Stimulated activated naive CD8-positive, alpha-beta T cell treated with anti-CD3 and anti-CD28 coated beads, Interleukin-15, Interleukin-2, amounts not matched to agents 100 ng/mL and 50 ng/mL, for 24 hours (primary cell): ENCODE measurements at regions not wholly inside any gene's neighbourhood (a gene's known extent, or its start where the extent isn't known, plus 50 kb on each side); places are given as distances from the start of the nearest gene placed in this dataset.

Source experiments
- H3K27ac Mint-ChIP-seq: one replicate; pipeline ENCODE4 v1.8.0; 2021; ENCODE audit warnings: mild to moderate bottlenecking, mixed read lengths
- H3K27me3 Mint-ChIP-seq: one replicate; pipeline ENCODE4 v1.8.0; 2021; ENCODE audit warnings: mixed read lengths
- H3K36me3 Mint-ChIP-seq: one replicate; pipeline ENCODE4 v1.8.0; 2021; ENCODE audit warnings: low read depth, mixed read lengths
- H3K4me1 Mint-ChIP-seq: one replicate; pipeline ENCODE4 v1.8.0; 2021; ENCODE audit warnings: low read depth, mixed read lengths
- H3K4me3 Mint-ChIP-seq: one replicate; pipeline ENCODE4 v1.8.0; 2021; ENCODE audit warnings: mild to moderate bottlenecking, mixed read lengths
- H3K9me3 Mint-ChIP-seq: one replicate; pipeline ENCODE4 v1.8.0; 2021; ENCODE audit warnings: mixed read lengths

DNA sequence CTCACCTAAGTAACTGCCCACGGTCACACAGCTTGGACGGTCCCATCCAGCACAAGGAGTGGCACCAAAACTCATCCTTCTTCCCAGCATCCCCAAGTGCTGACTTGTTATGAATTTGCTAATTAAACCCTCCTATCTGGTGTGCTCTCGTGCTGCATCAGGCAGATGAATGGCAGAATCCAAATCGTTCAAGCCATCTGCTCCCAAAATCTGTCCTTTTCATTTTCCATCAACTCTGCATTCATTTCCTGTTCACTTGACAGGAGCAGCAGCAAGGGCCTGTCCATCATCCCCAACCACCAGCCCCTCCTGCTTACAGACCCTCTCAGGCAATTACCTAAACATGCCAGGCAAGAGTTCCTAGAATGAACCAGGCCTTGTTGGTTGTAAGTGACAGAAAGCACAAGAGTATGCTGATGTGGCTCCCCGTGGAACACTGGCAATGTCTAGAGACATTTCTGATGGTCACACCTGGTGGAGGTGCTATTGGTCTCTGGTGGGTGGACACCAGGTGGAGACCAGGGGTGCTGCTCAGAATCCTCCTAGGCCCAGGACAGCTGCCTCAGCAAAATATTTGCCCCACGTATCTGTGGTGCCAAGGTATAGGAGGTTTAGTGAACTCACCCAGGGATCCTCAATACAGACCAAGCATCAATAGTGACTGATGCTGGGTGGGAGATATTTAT lies 832.5 kb downstream of the TBC1D22A start:
- no peak overlapping the region for H3K27ac Mint-ChIP-seq
- no peak overlapping the region for H3K4me3 Mint-ChIP-seq
- H3K4me1 Mint-ChIP-seq = no peaks in the 10 kb centered on the region
- H3K9me3 Mint-ChIP-seq = no peaks in the 10 kb centered on the region
- H3K27me3 Mint-ChIP-seq = peaks cover 4% of the 10 kb centered on the region
- H3K36me3 Mint-ChIP-seq = no peaks in the 10 kb centered on the region

DNA sequence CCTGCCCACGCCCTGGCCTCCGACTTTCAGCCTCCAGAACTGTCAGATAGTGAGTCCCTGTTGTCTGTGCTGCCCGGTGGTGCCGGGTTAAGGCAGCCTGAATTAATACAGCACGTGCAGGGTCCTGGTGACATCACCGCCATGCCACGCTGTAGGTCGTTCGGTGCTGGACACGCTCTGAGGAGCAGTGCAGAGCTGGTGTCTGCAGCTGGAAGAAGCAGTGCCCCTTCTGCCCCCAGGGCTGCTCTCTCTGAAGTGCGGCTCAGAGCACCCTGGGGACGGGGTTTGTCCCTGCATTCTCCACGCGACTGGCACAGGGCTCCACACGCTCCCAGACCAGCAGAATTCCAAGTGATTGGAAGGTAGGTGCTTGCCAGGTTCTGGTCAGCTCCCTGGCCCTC lies 831.5 kb downstream of the TBC1D22A start:
- H3K27me3 Mint-ChIP-seq = no peaks in the 10 kb centered on the region
- no peaks in the 10 kb centered on the region for H3K9me3 Mint-ChIP-seq
- H3K27ac Mint-ChIP-seq = no peak overlapping the region
- no peaks in the 10 kb centered on the region for H3K4me1 Mint-ChIP-seq
- no peak overlapping the region for H3K4me3 Mint-ChIP-seq
- H3K36me3 Mint-ChIP-seq = no peaks in the 10 kb centered on the region

DNA sequence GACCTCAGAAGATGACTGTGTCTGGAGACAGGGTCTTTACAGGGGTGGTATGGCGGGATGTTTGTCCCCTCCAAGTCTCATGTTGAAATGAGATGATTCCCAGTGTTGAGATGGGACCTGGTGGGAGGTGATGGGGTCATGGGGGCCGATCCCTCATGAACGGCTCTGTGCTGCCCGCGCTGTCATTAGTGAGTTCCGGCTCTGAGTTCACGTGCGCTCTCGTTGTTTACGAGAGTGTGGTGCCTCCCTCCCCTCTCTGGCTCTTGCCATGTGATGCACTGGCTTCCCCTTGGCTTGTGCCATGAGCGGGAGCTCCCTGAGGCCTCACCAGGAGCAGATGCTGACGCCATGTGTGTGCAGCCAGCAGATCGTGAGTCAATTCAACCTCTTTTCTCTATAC lies 830.8 kb downstream of the TBC1D22A start:
- Mint-ChIP-seq H3K36me3 (no peaks in the 10 kb centered on the region), H3K9me3 (no peaks in the 10 kb centered on the region), H3K4me1 (no peaks in the 10 kb centered on the region), H3K27me3 (no peaks in the 10 kb centered on the region), H3K27ac (no peak overlapping the region), H3K4me3 (no peak overlapping the region)

DNA sequence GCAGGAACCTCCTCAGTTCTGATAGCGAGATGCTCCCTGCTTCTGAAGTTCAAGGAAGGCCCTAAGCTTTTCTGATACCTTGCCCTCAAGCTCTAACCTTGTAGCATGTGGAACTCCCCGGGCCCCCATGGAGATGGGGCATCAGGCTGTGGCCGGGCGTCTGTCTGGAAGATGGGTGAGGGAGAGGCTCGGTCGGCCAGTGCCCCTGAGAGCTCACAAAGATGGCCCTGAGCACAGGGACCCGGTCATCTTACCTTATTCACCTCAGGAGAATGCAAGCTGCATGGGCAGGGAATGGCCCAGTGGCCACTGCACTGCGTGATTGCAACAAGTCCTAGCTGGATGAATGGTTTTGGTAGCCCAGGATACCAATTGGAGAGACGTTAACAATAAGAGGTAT lies 830.3 kb downstream of the TBC1D22A start:
- Mint-ChIP-seq H3K27me3 (no peaks in the 10 kb centered on the region), H3K4me3 (no peak overlapping the region), H3K36me3 (no peaks in the 10 kb centered on the region), H3K9me3 (no peaks in the 10 kb centered on the region), H3K4me1 (no peaks in the 10 kb centered on the region), H3K27ac (no peak overlapping the region)

DNA sequence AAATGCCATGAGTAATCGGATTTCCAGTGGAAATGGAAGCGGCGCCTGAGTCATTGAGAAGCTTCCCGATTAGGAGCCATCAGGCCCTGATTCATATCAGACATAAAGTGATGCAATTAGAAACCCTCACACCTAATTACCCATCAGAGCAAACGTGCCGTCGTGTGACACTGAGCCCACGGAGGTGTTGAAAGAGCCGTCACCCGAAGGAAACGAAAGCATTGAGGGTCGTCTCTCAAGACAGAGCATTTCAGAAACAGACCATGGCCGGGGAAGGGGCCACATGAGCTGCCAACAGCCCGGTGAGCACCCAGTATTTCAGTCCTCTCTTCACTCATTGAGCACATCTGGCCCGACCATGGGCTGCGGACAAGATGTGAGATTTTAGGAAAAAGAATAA lies 829.3 kb downstream of the TBC1D22A start:
- Mint-ChIP-seq H3K4me3 (no peak overlapping the region), H3K9me3 (no peaks in the 10 kb centered on the region), H3K27ac (no peak overlapping the region), H3K4me1 (no peaks in the 10 kb centered on the region), H3K27me3 (no peaks in the 10 kb centered on the region), H3K36me3 (no peaks in the 10 kb centered on the region)

DNA sequence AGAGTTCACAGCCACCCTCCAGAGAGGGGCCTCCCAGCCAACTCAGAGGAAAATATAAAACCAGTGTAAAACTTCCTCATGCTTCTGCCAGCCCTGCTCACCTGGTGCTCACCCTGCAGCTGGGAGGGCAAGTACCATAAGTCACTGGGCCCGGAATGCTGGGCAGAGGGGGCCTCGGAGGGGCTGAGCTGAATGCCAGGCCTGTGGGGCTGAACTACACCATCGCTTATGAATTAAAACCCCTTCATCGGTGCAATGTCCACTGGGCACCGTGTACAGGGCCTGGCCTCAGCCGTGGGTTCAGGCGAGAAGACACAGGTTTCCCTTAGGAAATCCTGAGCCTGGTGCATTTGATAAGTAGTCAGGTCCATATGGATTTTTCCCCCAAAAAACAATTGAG lies 828.6 kb downstream of the TBC1D22A start:
- no peak overlapping the region for H3K4me3 Mint-ChIP-seq
- H3K9me3 Mint-ChIP-seq = no peaks in the 10 kb centered on the region
- no peaks in the 10 kb centered on the region for H3K27me3 Mint-ChIP-seq
- H3K4me1 Mint-ChIP-seq = no peaks in the 10 kb centered on the region
- H3K36me3 Mint-ChIP-seq = no peaks in the 10 kb centered on the region
- H3K27ac Mint-ChIP-seq = no peak overlapping the region

DNA sequence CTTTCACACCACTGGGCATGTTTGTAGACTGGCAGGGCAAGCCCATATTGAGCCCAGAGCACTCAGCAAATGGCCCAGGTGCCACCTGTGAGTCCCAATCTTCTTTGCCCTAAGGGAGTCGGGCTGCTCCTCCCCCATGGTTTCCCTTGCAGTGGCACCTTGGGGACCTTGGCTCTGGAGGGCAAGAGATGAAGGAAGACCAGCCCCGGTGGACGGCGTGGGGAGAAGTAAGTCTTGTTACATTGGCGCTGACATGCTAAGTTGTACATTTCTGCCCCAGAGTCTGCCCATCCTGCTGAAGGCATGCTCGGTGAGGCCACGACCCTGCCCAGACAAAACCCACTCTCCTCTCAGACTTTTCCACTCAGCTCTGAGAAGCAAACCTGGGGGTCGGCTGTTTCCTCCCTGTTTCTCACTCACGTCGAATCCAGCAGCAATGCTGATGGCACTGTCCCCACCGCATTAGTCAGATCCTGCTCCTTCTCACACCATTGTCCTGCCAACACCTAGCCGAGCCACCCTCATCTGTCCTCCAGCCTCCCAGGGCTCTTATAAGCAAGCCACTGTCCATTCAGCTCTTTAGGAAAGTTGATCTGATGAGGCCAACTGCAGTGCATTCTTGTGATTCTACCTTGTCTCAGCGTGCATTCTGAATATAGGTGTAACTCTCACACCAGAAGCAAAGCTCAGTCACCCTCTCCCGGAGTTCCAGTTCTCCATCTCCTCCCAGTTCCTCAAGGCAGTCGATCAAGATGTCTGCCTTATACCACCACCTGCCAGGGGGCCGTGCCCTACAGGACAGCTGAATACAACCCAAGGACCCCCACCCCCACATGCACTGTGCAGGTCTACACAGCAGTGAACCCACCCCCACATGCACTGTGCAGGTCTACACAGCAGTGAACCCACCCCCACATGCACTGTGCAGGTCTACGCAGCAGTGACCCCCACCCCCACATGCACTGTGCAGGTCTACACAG lies 827.1 kb downstream of the TBC1D22A start:
- H3K27me3 Mint-ChIP-seq = no peaks in the 10 kb centered on the region
- H3K27ac Mint-ChIP-seq = no peak overlapping the region
- no peak overlapping the region for H3K4me3 Mint-ChIP-seq
- peaks cover 4% of the 10 kb centered on the region for H3K9me3 Mint-ChIP-seq
- no peaks in the 10 kb centered on the region for H3K36me3 Mint-ChIP-seq
- H3K4me1 Mint-ChIP-seq = no peaks in the 10 kb centered on the region

DNA sequence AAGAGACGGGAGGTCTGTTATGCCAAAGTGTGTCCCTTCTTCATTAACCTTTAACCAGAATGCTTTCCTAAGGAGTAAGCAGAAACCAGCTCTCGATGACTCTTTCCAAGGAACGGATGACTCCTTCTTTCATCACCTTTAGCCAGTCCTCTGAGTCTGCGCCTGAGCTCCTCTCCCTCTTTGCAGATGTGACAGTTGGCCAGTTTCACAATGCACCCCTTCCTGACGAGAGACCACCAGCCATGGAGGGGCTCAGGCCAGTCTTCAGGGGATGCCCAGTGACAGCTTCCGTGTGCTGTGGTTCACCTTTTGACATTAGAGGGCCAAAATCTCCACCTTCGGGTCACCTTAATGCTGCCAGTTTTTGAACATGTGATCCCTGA lies 826.1 kb downstream of the TBC1D22A start:
- no peaks in the 10 kb centered on the region for H3K27me3 Mint-ChIP-seq
- no peak overlapping the region for H3K4me3 Mint-ChIP-seq
- H3K4me1 Mint-ChIP-seq = no peaks in the 10 kb centered on the region
- no peak overlapping the region for H3K27ac Mint-ChIP-seq
- peaks cover 4% of the 10 kb centered on the region for H3K9me3 Mint-ChIP-seq
- H3K36me3 Mint-ChIP-seq = no peaks in the 10 kb centered on the region

DNA sequence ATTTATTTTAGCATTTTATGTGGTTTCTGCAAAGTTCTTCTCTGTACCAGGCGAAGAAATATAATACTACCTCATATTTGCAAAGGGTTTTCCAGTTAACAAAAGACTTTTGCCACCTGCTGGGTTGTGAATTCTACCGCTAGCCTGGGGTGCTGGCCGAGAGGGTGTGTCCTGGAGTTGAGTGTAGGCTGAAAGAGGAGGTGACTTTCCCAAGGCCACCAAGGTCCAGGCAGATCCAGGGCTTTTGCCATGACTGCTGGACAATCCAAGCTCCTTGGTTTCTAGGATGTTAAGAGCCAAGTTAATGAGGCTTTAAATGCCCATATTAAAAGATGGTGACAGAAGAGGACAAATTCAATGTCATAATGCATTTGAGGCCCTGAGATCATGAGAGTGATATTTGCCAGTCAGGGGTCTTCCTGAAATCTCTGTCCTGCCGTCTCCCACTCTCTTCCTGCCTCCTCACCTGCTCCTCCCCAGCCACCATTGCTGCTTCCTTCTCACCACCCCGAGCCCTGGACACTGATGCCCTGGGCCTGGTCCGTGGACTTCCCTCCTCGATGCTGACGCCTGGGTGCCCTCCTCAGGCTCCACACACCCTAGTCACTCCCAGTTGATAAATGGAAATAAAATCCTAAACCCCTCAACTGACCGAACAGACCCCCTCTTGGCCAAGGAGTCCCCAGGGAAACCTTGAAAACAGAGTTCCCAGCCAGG lies 825.6 kb downstream of the TBC1D22A start:
- peaks cover 4% of the 10 kb centered on the region for H3K9me3 Mint-ChIP-seq
- H3K36me3 Mint-ChIP-seq = no peaks in the 10 kb centered on the region
- no peak overlapping the region for H3K27ac Mint-ChIP-seq
- no peaks in the 10 kb centered on the region for H3K4me1 Mint-ChIP-seq
- H3K27me3 Mint-ChIP-seq = no peaks in the 10 kb centered on the region
- H3K4me3 Mint-ChIP-seq = no peak overlapping the region

DNA sequence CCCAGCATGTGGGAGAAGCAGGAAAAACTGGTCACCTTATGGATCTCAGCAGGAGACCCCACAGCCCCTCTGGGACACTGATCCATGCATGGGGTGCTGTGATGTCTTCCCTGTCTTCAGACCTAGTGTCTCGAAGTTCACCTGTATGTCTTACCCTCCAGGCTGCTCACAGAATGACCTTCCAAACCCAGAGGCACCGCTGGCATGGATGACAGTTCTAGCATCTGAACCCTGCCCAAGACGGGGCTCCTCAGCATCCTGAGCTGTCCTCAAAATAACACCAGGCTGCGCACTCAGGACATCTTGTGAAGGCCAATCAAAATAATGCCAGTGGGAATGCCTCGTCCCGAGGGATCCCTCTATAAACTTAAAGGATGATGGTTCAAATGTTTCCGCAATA lies 824.9 kb downstream of the TBC1D22A start:
- Mint-ChIP-seq H3K9me3 (peaks cover 4% of the 10 kb centered on the region), H3K27ac (no peak overlapping the region), H3K27me3 (no peaks in the 10 kb centered on the region), H3K4me3 (no peak overlapping the region), H3K36me3 (no peaks in the 10 kb centered on the region), H3K4me1 (no peaks in the 10 kb centered on the region)

DNA sequence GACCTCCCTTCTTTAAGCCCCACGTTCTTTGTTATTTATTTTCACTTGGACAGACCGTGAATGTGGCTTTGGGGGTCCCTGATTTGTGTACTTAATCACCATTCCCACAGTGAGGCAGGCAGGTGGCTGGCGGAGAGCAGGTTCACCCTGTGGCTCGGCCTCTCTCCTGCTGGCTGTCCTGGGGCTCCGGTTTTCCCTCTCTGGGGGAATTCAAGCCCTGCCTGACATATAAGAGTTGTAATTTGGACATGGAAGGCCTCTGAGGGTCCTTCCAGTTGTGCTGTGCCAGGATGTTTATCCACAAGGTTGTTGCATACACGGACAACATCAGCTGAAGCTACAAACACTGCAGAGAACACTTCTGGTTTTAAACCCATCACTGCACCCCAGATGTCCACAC lies 824.5 kb downstream of the TBC1D22A start:
- H3K36me3 Mint-ChIP-seq = no peaks in the 10 kb centered on the region
- H3K27ac Mint-ChIP-seq = no peak overlapping the region
- H3K27me3 Mint-ChIP-seq = no peaks in the 10 kb centered on the region
- no peak overlapping the region for H3K4me3 Mint-ChIP-seq
- peaks cover 4% of the 10 kb centered on the region for H3K9me3 Mint-ChIP-seq
- H3K4me1 Mint-ChIP-seq = no peaks in the 10 kb centered on the region

DNA sequence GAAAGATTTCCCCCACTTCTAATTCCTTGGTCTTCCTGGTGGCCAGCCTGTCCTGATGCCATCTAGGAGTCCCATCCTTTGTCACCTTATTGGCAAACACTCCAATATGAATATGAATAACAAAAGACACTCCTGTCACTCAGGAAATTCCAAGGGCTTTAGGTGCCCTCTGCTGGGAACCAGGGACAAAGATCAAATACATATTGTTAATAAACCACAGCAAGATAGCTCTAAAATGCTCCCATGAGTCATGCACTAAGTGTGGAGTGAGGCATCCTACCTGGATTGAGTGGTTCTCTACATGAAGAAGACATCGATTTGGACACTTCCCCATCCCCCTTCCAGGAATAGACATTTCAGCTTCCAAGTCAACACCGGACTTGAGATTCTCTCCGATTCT lies 823.6 kb downstream of the TBC1D22A start:
- no peak overlapping the region for H3K27ac Mint-ChIP-seq
- H3K4me1 Mint-ChIP-seq = no peaks in the 10 kb centered on the region
- no peaks in the 10 kb centered on the region for H3K36me3 Mint-ChIP-seq

DNA sequence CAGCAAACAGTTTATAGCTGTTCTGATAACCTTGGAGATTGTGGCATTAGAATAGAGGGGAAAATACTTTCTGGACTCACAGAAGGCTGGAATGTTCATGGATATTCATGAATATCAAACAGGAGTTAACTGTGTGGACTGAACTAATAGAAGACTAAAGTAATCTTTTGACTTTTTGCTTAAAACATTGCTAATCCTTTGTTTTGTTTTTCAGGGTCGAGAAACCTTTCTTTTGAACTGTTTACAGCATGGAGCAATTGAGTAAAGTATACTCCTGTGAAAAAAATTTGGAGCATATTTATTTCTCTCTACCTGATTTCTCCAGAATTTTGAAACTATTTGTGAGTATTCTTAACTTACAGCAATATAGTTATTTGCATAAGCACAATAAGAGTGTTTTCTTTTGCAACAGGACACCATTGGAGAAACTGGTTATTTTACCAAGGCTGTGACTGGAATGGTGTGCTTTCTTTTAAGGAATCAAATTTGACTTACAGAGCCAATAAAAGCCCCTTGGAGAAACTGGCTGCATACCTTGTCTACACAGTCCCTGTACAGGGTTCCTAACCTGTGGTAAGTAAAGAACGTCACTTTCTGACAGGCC lies 821.6 kb downstream of the TBC1D22A start:
- no peaks in the 10 kb centered on the region for H3K36me3 Mint-ChIP-seq
- H3K27me3 Mint-ChIP-seq = peaks cover 7% of the 10 kb centered on the region
- no peak overlapping the region for H3K27ac Mint-ChIP-seq
- no peaks in the 10 kb centered on the region for H3K4me1 Mint-ChIP-seq
- H3K4me3 Mint-ChIP-seq = no peak overlapping the region
- H3K9me3 Mint-ChIP-seq = peaks cover 8% of the 10 kb centered on the region

More for the DNA sequence above, 823.6 kb downstream of the TBC1D22A start:
- peaks cover 3% of the 10 kb centered on the region for H3K27me3 Mint-ChIP-seq
- peaks cover 8% of the 10 kb centered on the region for H3K9me3 Mint-ChIP-seq
- H3K4me3 Mint-ChIP-seq = no peak overlapping the region

DNA sequence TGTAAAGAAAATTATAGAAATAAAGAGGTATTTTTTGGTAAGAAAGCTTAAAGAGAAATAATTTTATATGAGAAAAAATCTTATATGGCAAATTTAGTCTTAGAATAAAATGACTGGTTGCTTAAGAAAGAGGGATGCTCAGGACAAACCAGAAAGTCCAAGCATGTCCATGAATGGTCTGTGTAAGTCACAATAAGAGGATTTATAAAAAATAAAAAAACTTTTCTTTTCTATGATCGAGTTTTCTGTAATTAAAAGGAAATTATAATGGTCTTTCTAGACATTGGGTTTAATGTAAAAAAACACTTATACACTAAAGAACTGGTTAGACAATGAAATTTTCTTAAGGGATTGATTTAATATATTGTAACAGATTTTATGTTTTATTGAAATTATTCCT lies 819.6 kb downstream of the TBC1D22A start:
- H3K4me1 Mint-ChIP-seq = no peaks in the 10 kb centered on the region
- no peaks in the 10 kb centered on the region for H3K36me3 Mint-ChIP-seq
- no peak overlapping the region for H3K4me3 Mint-ChIP-seq
- peaks cover 7% of the 10 kb centered on the region for H3K27me3 Mint-ChIP-seq
- H3K27ac Mint-ChIP-seq = no peak overlapping the region
- H3K9me3 Mint-ChIP-seq = peaks cover 8% of the 10 kb centered on the region

DNA sequence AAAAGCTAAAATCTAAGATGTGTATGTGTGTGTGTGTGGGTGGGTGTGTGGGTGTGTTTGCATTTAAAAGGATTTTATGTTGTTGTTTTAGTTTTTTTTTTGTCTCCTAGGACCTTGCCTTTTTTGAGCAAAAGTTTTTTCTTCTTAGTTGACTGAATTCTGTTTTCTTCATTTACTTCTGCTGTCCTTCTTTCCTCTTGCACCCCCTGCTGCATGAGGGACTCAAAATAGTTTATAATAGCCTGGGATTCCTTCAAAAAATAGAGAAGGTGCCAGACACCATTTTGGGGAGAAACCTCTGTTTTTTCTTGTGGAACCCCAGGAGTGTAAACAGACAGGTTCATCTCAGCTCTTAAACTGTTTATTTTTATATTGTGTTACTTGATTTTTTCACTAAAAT lies 817.7 kb downstream of the TBC1D22A start:
- Mint-ChIP-seq H3K9me3 (peaks cover 7% of the 10 kb centered on the region), H3K36me3 (no peaks in the 10 kb centered on the region), H3K27ac (no peak overlapping the region), H3K4me3 (no peak overlapping the region), H3K4me1 (no peaks in the 10 kb centered on the region), H3K27me3 (peaks cover 14% of the 10 kb centered on the region)
